ENCODE measurements at regions not wholly inside any gene's neighbourhood (a gene's known extent, or its start where the extent isn't known, plus 50 kb on each side); places are given as distances from the start of the nearest gene placed in this dataset.

DNA sequence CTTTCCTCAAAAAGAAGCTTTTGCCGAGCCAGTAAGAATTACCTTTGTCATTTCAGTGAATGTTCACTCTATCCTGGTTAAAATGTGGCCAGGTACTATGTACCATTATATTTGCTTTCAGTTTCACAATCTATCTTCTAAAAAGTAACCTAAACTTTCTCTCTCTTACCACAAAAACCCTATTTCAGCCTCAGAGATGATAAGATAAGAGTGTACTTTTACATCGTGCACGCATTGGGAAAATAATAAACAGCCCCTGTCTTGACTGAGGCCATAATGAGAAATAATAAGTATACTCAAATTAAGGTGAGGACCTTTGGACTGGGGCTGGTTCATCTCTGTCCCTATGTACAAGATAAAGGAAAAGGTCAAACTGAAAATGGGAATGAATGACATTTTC lies 77.7 kb downstream of the ZNF726 start:
- TF ChIP-seq, protein P1, sequence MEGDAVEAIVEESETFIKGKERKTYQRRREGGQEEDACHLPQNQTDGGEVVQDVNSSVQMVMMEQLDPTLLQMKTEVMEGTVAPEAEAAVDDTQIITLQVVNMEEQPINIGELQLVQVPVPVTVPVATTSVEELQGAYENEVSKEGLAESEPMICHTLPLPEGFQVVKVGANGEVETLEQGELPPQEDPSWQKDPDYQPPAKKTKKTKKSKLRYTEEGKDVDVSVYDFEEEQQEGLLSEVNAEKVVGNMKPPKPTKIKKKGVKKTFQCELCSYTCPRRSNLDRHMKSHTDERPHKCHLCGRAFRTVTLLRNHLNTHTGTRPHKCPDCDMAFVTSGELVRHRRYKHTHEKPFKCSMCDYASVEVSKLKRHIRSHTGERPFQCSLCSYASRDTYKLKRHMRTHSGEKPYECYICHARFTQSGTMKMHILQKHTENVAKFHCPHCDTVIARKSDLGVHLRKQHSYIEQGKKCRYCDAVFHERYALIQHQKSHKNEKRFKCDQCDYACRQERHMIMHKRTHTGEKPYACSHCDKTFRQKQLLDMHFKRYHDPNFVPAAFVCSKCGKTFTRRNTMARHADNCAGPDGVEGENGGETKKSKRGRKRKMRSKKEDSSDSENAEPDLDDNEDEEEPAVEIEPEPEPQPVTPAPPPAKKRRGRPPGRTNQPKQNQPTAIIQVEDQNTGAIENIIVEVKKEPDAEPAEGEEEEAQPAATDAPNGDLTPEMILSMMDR (IDR thresholded peaks at IDR 0.05; ENCODE audit: insufficient read depth, low read length): no peak
- TF ChIP-seq GABPA (IDR thresholded peaks at IDR 0.05; ENCODE audit: low read depth): no peak
